OCI-LY3 (cell line): ENCODE measurements at regions not wholly inside any gene's neighbourhood (a gene's known extent, or its start where the extent isn't known, plus 50 kb on each side); places are given as distances from the start of the nearest gene placed in this dataset.

Experiments used
- H2AFZ ChIP-seq: fragments of 200-600, 300-600 bp; shearing (Covaris generic); 2 replicates; pipeline ENCODE4 v1.6.0; 2014; ENCODE audit warnings: antibody characterized with exemption, low read depth, low read length
- H3K27ac ChIP-seq: fragments of 200-600, 300-600 bp; sonication (generic); 2 replicates; pipeline ENCODE4 v1.5.1; 2014; ENCODE audit warnings: mild to moderate bottlenecking, low read length, moderate library complexity, mixed read lengths
- H3K27me3 ChIP-seq: fragments of 200-600, 300-600 bp; sonication (generic); 2 replicates; pipeline ENCODE4 v1.6.1; 2014; ENCODE audit warnings: low read depth, low read length, mixed read lengths
- H3K36me3 ChIP-seq: fragments of 200-600, 300-600 bp; sonication (generic); replicated peaks from 2 replicates; pipeline ENCODE3; 2014; ENCODE audit warnings: low read depth, low read length, mixed read lengths
- H3K4me1 ChIP-seq: fragments of 300-600, 200-600 bp; sonication (generic); 2 replicates; pipeline ENCODE4 v1.6.1; 2014; ENCODE audit warnings: low read length, mixed read lengths
- H3K4me2 ChIP-seq: fragments of 200-600, 300-600 bp; sonication (generic); 2 replicates; pipeline ENCODE4 v1.6.1; 2014; ENCODE audit warnings: low read length, mixed read lengths
- H3K4me3 ChIP-seq: fragments of 300-600, 200-600 bp; sonication (generic); 2 replicates; pipeline ENCODE4 v1.5.1; 2014; ENCODE audit warnings: antibody characterized with exemption, mild to moderate bottlenecking, low read length, moderate library complexity
- H3K79me2 ChIP-seq: fragments of 300-600, 200-600 bp; shearing (Covaris generic); 2 replicates; pipeline ENCODE4 v1.6.1; 2014; ENCODE audit warnings: mild to moderate bottlenecking, low read length, mixed read lengths
- H3K9ac ChIP-seq: fragments of 300-600, 200-600 bp; shearing (Covaris generic); 2 replicates; pipeline ENCODE4 v1.6.0; 2014; ENCODE audit warnings: mild to moderate bottlenecking, low read length, moderate library complexity
- H3K9me3 ChIP-seq: fragments of 200-600, 300-600 bp; shearing (Covaris generic); 2 replicates; pipeline ENCODE4 v1.6.1; 2014; ENCODE audit warnings: low read length, mixed read lengths; ENCODE audit not compliant: insufficient read depth
- H4K20me1 ChIP-seq: fragments of 200-600, 300-600 bp; sonication (generic); 2 replicates; pipeline ENCODE4 v1.6.1; 2016; ENCODE audit warnings: low read length, mixed read lengths; ENCODE audit not compliant: insufficient read depth
- CTCF ChIP-seq: fragments of 200-600, 300-600 bp; sonication (generic); IDR thresholded peaks from 2 replicates; pipeline ENCODE4 v1.5.1; 2014; ENCODE audit warnings: antibody characterized with exemption, low read length, low read depth
- EZH2phosphoT487 ChIP-seq: fragments of 200-600 bp; shearing (Covaris generic); IDR thresholded peaks from 2 replicates; pipeline ENCODE4 v1.6.1; 2018; ENCODE audit warnings: antibody characterized with exemption, mixed run types, low read depth

DNA sequence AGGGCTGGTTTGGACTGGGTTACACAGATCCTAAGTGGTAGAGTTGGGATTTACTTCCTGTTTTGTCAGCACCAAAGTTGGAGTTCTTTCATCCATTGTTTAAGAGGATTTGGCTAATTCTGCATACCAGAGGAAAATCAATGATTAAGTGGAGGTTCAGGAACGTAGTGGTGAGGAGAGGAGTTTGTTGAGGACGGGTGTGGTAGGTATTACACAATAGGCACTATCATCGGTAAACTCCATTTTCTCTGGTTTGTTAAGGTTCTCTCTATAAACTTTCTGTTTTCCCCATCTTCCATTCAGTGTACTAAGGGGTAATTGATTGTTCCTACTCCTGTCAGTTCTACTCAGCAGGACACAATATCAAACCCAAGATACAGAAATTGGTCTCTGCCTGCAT, 107.5 kb upstream of the VCX2 start:
- no peaks in the 10 kb centered on the region for H4K20me1 ChIP-seq
- H3K27ac ChIP-seq: no peak overlapping the region
- no peaks in the 10 kb centered on the region for H3K4me1 ChIP-seq
- no peak overlapping the region for H2AFZ ChIP-seq
- no peak overlapping the region for H3K4me2 ChIP-seq
- no peak overlapping the region for H3K9ac ChIP-seq
- no peaks in the 10 kb centered on the region for H3K79me2 ChIP-seq
- no peaks in the 10 kb centered on the region for H3K27me3 ChIP-seq
- TF ChIP-seq CTCF (no peak), EZH2phosphoT487 (no peak)
- no peaks in the 10 kb centered on the region for H3K9me3 ChIP-seq
- H3K36me3 ChIP-seq: no peaks in the 10 kb centered on the region
- H3K4me3 ChIP-seq: no peak overlapping the region

DNA sequence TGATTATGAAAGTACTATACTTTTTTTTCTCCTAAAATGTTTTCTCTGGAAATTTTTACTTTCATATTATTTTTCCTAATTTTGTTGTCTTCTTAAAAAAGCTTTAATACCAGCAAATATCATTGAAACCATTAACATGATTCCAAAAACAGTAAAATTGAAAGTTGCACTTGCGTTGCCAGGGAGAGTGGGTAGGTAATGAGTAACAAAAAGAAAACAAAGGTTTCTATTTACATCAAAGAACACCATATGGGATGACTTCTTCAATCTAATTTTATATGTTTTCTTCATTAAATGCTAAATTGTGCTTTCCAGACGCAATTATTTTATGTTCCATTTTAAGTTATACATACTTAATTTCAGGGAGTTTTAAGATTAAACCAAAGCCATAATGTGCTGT, 108.3 kb upstream of the VCX2 start:
- H3K4me1 ChIP-seq: no peaks in the 10 kb centered on the region
- no peaks in the 10 kb centered on the region for H3K9me3 ChIP-seq
- no peak for TF ChIP-seq EZH2phosphoT487
- no peak for TF ChIP-seq CTCF
- no peak overlapping the region for H3K4me3 ChIP-seq
- H3K27ac ChIP-seq: no peak overlapping the region
- H2AFZ ChIP-seq: no peak overlapping the region
- no peaks in the 10 kb centered on the region for H3K36me3 ChIP-seq
- no peaks in the 10 kb centered on the region for H4K20me1 ChIP-seq
- no peak overlapping the region for H3K9ac ChIP-seq
- H3K27me3 ChIP-seq: no peaks in the 10 kb centered on the region
- no peaks in the 10 kb centered on the region for H3K79me2 ChIP-seq
- H3K4me2 ChIP-seq: no peak overlapping the region

GRCh38 chrX:8284131-8284530, 113.1 kb upstream of the VCX2 start:
- Histone ChIP-seq H3K4me1 (no peaks in the 10 kb centered on the region), H3K27ac (no peak overlapping the region), H3K4me3 (no peak overlapping the region), H3K9ac (no peak overlapping the region), H3K4me2 (no peak overlapping the region), H3K79me2 (no peaks in the 10 kb centered on the region), H3K9me3 (no peaks in the 10 kb centered on the region), H4K20me1 (no peaks in the 10 kb centered on the region), H2AFZ (no peak overlapping the region), H3K36me3 (no peaks in the 10 kb centered on the region), H3K27me3 (no peaks in the 10 kb centered on the region)
- no peak for TF ChIP-seq CTCF

DNA sequence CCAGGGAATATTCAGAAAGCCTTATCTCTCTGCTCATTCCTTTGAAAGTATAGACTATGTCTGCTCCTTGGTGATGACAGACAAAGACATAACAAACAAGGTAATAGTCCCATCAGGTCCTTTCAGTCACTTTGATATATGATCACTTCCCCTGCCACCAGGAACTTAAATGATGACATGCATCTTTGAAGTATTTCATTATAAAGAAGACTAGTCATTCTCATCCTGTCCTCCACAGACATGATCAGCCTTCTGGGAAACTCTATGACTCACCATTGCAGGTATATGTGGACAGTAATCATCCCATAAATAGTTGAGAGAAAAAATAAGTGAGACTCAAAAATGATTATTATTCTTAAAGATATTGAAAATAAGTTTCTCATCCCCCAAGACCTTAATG, 117.5 kb upstream of the VCX2 start:
- H4K20me1 ChIP-seq: no peaks in the 10 kb centered on the region
- H2AFZ ChIP-seq: no peak overlapping the region
- no peaks in the 10 kb centered on the region for H3K36me3 ChIP-seq
- H3K4me3 ChIP-seq: no peak overlapping the region
- no peaks in the 10 kb centered on the region for H3K4me1 ChIP-seq
- H3K27ac ChIP-seq: no peak overlapping the region
- H3K9me3 ChIP-seq: no peaks in the 10 kb centered on the region
- no peak for TF ChIP-seq EZH2phosphoT487
- TF ChIP-seq CTCF: no peak
- no peak overlapping the region for H3K9ac ChIP-seq
- no peaks in the 10 kb centered on the region for H3K79me2 ChIP-seq
- no peak overlapping the region for H3K4me2 ChIP-seq
- no peaks in the 10 kb centered on the region for H3K27me3 ChIP-seq
